ENCODE measurements at regions not wholly inside any gene's neighbourhood (a gene's known extent, or its start where the extent isn't known, plus 50 kb on each side); places are given as distances from the start of the nearest gene placed in this dataset.

- no peak for DNase-seq (ENCODE audit: low read depth)
These were observed 243.0 kb upstream of the MKI67 start for GRCh38 chr10:128369101-128369650.

GRCh38 chr10:128373071-128373749 is 247.0 kb upstream of the MKI67 start:
- DNase-seq (ENCODE audit: low read depth), result no peak
- no peaks in the 10 kb centered on the region for H3K36me3 ChIP-seq (ENCODE audit: control insufficient read depth, insufficient read depth, low read length)
- no peaks in the 10 kb centered on the region for H3K27me3 ChIP-seq (ENCODE audit: control insufficient read depth, insufficient read depth, low read length)
- TF ChIP-seq CTCF (IDR thresholded peaks at IDR 0.05; ENCODE audit: insufficient read depth, low read length, poor library complexity, severe bottlenecking), result no peak
- H3K4me3 ChIP-seq (ENCODE audit: low read depth, low read length), result no peak overlapping the region

More at GRCh38 chr10:128369101-128369650, 243.0 kb upstream of the MKI67 start:
- TF ChIP-seq CTCF (IDR thresholded peaks at IDR 0.05; ENCODE audit: insufficient read depth, low read length, poor library complexity, severe bottlenecking), result no peak
- Histone ChIP-seq H3K4me3 (ENCODE audit: low read depth, low read length) (no peak overlapping the region), H3K27me3 (ENCODE audit: control insufficient read depth, insufficient read depth, low read length) (no peaks in the 10 kb centered on the region), H3K36me3 (ENCODE audit: control insufficient read depth, insufficient read depth, low read length) (no peaks in the 10 kb centered on the region)

- H3K36me3 ChIP-seq (ENCODE audit: control insufficient read depth, insufficient read depth, low read length), result no peaks in the 10 kb centered on the region
- H3K4me3 ChIP-seq (ENCODE audit: low read depth, low read length), result no peak overlapping the region
- H3K27me3 ChIP-seq (ENCODE audit: control insufficient read depth, insufficient read depth, low read length), result no peaks in the 10 kb centered on the region
- TF ChIP-seq CTCF (IDR thresholded peaks at IDR 0.05; ENCODE audit: insufficient read depth, low read length, poor library complexity, severe bottlenecking), result no peak
- no peak for DNase-seq (ENCODE audit: low read depth)
These were observed 247.6 kb upstream of the MKI67 start for GRCh38 chr10:128373831-128374230.

GRCh38 chr10:128375171-128375570 is 248.9 kb upstream of the MKI67 start:
- DNase-seq (ENCODE audit: low read depth), result no peak
- no peaks in the 10 kb centered on the region for H3K36me3 ChIP-seq (ENCODE audit: control insufficient read depth, insufficient read depth, low read length)

GRCh38 chr10:128377364-128377987 is 251.3 kb upstream of the MKI67 start:
- Histone ChIP-seq H3K36me3 (ENCODE audit: control insufficient read depth, insufficient read depth, low read length) (no peaks in the 10 kb centered on the region), H3K4me3 (ENCODE audit: low read depth, low read length) (no peak overlapping the region), H3K27me3 (ENCODE audit: control insufficient read depth, insufficient read depth, low read length) (no peaks in the 10 kb centered on the region)
- TF ChIP-seq CTCF (IDR thresholded peaks at IDR 0.05; ENCODE audit: insufficient read depth, low read length, poor library complexity, severe bottlenecking), result no peak
- DNase-seq (ENCODE audit: low read depth), result no peak

More at GRCh38 chr10:128375171-128375570, 248.9 kb upstream of the MKI67 start:
- no peak for TF ChIP-seq CTCF (IDR thresholded peaks at IDR 0.05; ENCODE audit: insufficient read depth, low read length, poor library complexity, severe bottlenecking)
- no peaks in the 10 kb centered on the region for H3K27me3 ChIP-seq (ENCODE audit: control insufficient read depth, insufficient read depth, low read length)
- H3K4me3 ChIP-seq (ENCODE audit: low read depth, low read length), result no peak overlapping the region

Data from kidney epithelial cell (primary cell).